Stimulated activated naive CD8-positive, alpha-beta T cell treated with anti-CD3 and anti-CD28 coated beads, Interleukin-15, amount 100 ng/mL, for 72 hours (primary cell): ENCODE measurements at regions not wholly inside any gene's neighbourhood (a gene's known extent, or its start where the extent isn't known, plus 50 kb on each side); places are given as distances from the start of the nearest gene placed in this dataset.

ENCODE experiments used
- ATAC-seq: fragments of 150-1000 bp; cut with Tn5 transposase; 2 replicates; pipeline ENCODE4 v1.10.0; 2021; ENCODE audit warnings: mild to moderate bottlenecking, moderate library complexity
- DNase-seq, 2 donors: peaks; one replicate each; pipeline ENCODE4 v3.0.0; 2021 to 2022
- H3K27ac Mint-ChIP-seq, 2 donors: one replicate each; pipeline ENCODE4 v1.8.0; 2022; ENCODE audit warnings: mild to moderate bottlenecking in 2 of 2, mixed read lengths in 2 of 2, moderate library complexity in 2 of 2
- H3K27me3 Mint-ChIP-seq: one replicate; pipeline ENCODE4 v1.8.0; 2022; ENCODE audit warnings: mixed read lengths
- H3K4me1 Mint-ChIP-seq: one replicate; pipeline ENCODE4 v1.8.0; 2022; ENCODE audit warnings: mild to moderate bottlenecking, mixed read lengths
- H3K4me3 Mint-ChIP-seq, 2 donors: one replicate each; pipeline ENCODE4 v1.8.0; 2022; ENCODE audit warnings: mild to moderate bottlenecking in 2 of 2, mixed read lengths in 2 of 2, moderate library complexity in 1 of 2
- H3K9me3 Mint-ChIP-seq, 2 donors: one replicate each; pipeline ENCODE4 v1.8.0; 2022; ENCODE audit warnings: mixed read lengths in 2 of 2

- DNase-seq: no peak
- H3K9me3 Mint-ChIP-seq: peaks cover 15 to 20% of the 10 kb centered on the region in 2 donors
- peaks cover 50% of the 10 kb centered on the region for H3K4me1 Mint-ChIP-seq
- H3K27ac Mint-ChIP-seq: no peak overlapping the region
- H3K4me3 Mint-ChIP-seq: no peak overlapping the region
- ATAC-seq: no peak
- peaks cover 34% of the 10 kb centered on the region for H3K27me3 Mint-ChIP-seq
These were observed 159.2 kb upstream of the SFRP2 start for GRCh38 chr4:153948041-153948440.

- Mint-ChIP-seq H3K27me3 (peaks cover 33% of the 10 kb centered on the region), H3K9me3 (peaks cover 15 to 17% of the 10 kb centered on the region in 2 donors), H3K4me3 (no peak overlapping the region), H3K4me1 (peaks cover 54% of the 10 kb centered on the region), H3K27ac (no peak overlapping the region)
- ATAC-seq (no peak), DNase-seq (no peak)
These were observed 158.2 kb upstream of the SFRP2 start for GRCh38 chr4:153947124-153947523.

- Mint-ChIP-seq H3K27ac (no peak overlapping the region), H3K27me3 (peaks cover 43% of the 10 kb centered on the region), H3K9me3 (peaks cover 14 to 15% of the 10 kb centered on the region in 2 donors), H3K4me1 (peaks cover 56% of the 10 kb centered on the region), H3K4me3 (no peak overlapping the region)
- DNase-seq (no peak), ATAC-seq (no peak)
These were observed 156.8 kb upstream of the SFRP2 start for GRCh38 chr4:153945704-153946103.

GRCh38 chr4:153943738-153944415 lies 155.0 kb upstream of the SFRP2 start:
- peak; percentile 97 for ATAC-seq
- Mint-ChIP-seq H3K27ac (peak overlapping the region in 1 of 2 donors; percentile 16), H3K27me3 (peaks cover 54% of the 10 kb centered on the region), H3K9me3 (peaks cover 14 to 15% of the 10 kb centered on the region in 2 donors), H3K4me3 (peak overlapping the region in 1 of 2 donors; percentile 40), H3K4me1 (peaks cover 38% of the 10 kb centered on the region)
- DNase-seq: peak in 1 of 2 donors; percentile 10

- Mint-ChIP-seq H3K4me1 (peaks cover 25% of the 10 kb centered on the region), H3K27ac (no peak overlapping the region), H3K9me3 (peaks cover 7 to 10% of the 10 kb centered on the region in 2 donors), H3K27me3 (peaks cover 42% of the 10 kb centered on the region), H3K4me3 (no peak overlapping the region)
- DNase-seq (no peak), ATAC-seq (no peak)
These were observed 152.0 kb upstream of the SFRP2 start for GRCh38 chr4:153940916-153941315.

- DNase-seq: no peak
These were observed 150.7 kb upstream of the SFRP2 start for GRCh38 chr4:153939570-153939969.

GRCh38 chr4:153938994-153939393 lies 150.1 kb upstream of the SFRP2 start:
- Mint-ChIP-seq H3K4me1 (peaks cover 17% of the 10 kb centered on the region), H3K9me3 (no peaks in the 10 kb centered on the region)

More at GRCh38 chr4:153939570-153939969, 150.7 kb upstream of the SFRP2 start:
- Mint-ChIP-seq H3K4me3 (no peak overlapping the region), H3K27ac (no peak overlapping the region), H3K9me3 (no peaks in the 10 kb centered on the region), H3K4me1 (peaks cover 23% of the 10 kb centered on the region), H3K27me3 (peaks cover 47% of the 10 kb centered on the region)
- no peak for ATAC-seq

GRCh38 chr4:153937289-153937688 lies 148.4 kb upstream of the SFRP2 start:
- peaks cover 5% of the 10 kb centered on the region for H3K4me1 Mint-ChIP-seq
- no peak for DNase-seq
- no peak overlapping the region for H3K4me3 Mint-ChIP-seq
- H3K9me3 Mint-ChIP-seq: no peaks in the 10 kb centered on the region
- no peak overlapping the region for H3K27ac Mint-ChIP-seq
- ATAC-seq: no peak
- H3K27me3 Mint-ChIP-seq: peaks cover 62% of the 10 kb centered on the region

More at GRCh38 chr4:153938994-153939393, 150.1 kb upstream of the SFRP2 start:
- no peak for DNase-seq
- Mint-ChIP-seq H3K27me3 (peaks cover 53% of the 10 kb centered on the region), H3K4me3 (no peak overlapping the region), H3K27ac (no peak overlapping the region)
- no peak for ATAC-seq

- Mint-ChIP-seq H3K4me3 (no peak overlapping the region), H3K27ac (no peak overlapping the region), H3K9me3 (no peaks in the 10 kb centered on the region), H3K4me1 (no peaks in the 10 kb centered on the region), H3K27me3 (peaks cover 58% of the 10 kb centered on the region)
- DNase-seq (no peak), ATAC-seq (no peak)
These were observed 147.2 kb upstream of the SFRP2 start for GRCh38 chr4:153936121-153936520.

GRCh38 chr4:153934688-153935017 lies 145.8 kb upstream of the SFRP2 start:
- H3K9me3 Mint-ChIP-seq: no peaks in the 10 kb centered on the region
- H3K27me3 Mint-ChIP-seq: peaks cover 58% of the 10 kb centered on the region
- no peak for ATAC-seq
- no peaks in the 10 kb centered on the region for H3K4me1 Mint-ChIP-seq
- H3K4me3 Mint-ChIP-seq: no peak overlapping the region
- no peak for DNase-seq
- H3K27ac Mint-ChIP-seq: no peak overlapping the region

GRCh38 chr4:153933915-153934687 lies 145.2 kb upstream of the SFRP2 start:
- H3K27me3 Mint-ChIP-seq: peaks cover 63% of the 10 kb centered on the region
- H3K9me3 Mint-ChIP-seq: no peaks in the 10 kb centered on the region
- no peak for ATAC-seq

GRCh38 chr4:153931804-153932203 lies 142.9 kb upstream of the SFRP2 start:
- no peaks in the 10 kb centered on the region for H3K9me3 Mint-ChIP-seq
- peaks cover 69% of the 10 kb centered on the region for H3K27me3 Mint-ChIP-seq
- H3K4me3 Mint-ChIP-seq: no peak overlapping the region
- DNase-seq (no peak), ATAC-seq (no peak)
- H3K4me1 Mint-ChIP-seq: no peaks in the 10 kb centered on the region
- no peak overlapping the region for H3K27ac Mint-ChIP-seq

More at GRCh38 chr4:153933915-153934687, 145.2 kb upstream of the SFRP2 start:
- H3K4me3 Mint-ChIP-seq: no peak overlapping the region
- H3K27ac Mint-ChIP-seq: no peak overlapping the region
- no peaks in the 10 kb centered on the region for H3K4me1 Mint-ChIP-seq
- DNase-seq: no peak

- no peaks in the 10 kb centered on the region for H3K4me1 Mint-ChIP-seq
- H3K4me3 Mint-ChIP-seq: no peak overlapping the region
- no peak overlapping the region for H3K27ac Mint-ChIP-seq
- DNase-seq: no peak
- no peak for ATAC-seq
- H3K27me3 Mint-ChIP-seq: peaks cover 60% of the 10 kb centered on the region
- H3K9me3 Mint-ChIP-seq: no peaks in the 10 kb centered on the region
These were observed 140.8 kb upstream of the SFRP2 start for GRCh38 chr4:153929675-153930074.

- ATAC-seq (no peak), DNase-seq (no peak)
- Mint-ChIP-seq H3K27me3 (peaks cover 42% of the 10 kb centered on the region), H3K27ac (no peak overlapping the region), H3K4me1 (no peaks in the 10 kb centered on the region), H3K4me3 (no peak overlapping the region), H3K9me3 (no peaks in the 10 kb centered on the region)
These were observed 138.6 kb upstream of the SFRP2 start for GRCh38 chr4:153927451-153927850.

- H3K4me1 Mint-ChIP-seq: peaks cover 8% of the 10 kb centered on the region
- H3K27ac Mint-ChIP-seq: no peak overlapping the region
- no peak for DNase-seq
- H3K27me3 Mint-ChIP-seq: peaks cover 21% of the 10 kb centered on the region
- H3K4me3 Mint-ChIP-seq: no peak overlapping the region
- no peaks in the 10 kb centered on the region for H3K9me3 Mint-ChIP-seq
- no peak for ATAC-seq
These were observed 133.3 kb upstream of the SFRP2 start for GRCh38 chr4:153922148-153922547.

GRCh38 chr4:153919667-153920066 lies 130.8 kb upstream of the SFRP2 start:
- Mint-ChIP-seq H3K9me3 (no peaks in the 10 kb centered on the region), H3K27me3 (peaks cover 21% of the 10 kb centered on the region), H3K4me3 (no peak overlapping the region), H3K27ac (no peak overlapping the region), H3K4me1 (peaks cover 29% of the 10 kb centered on the region)
- DNase-seq (no peak), ATAC-seq (no peak)
